Thoracic aorta (tissue), 2 donors: ENCODE measurements at regions not wholly inside any gene's neighbourhood (a gene's known extent, or its start where the extent isn't known, plus 50 kb on each side); places are given as distances from the start of the nearest gene placed in this dataset.

Source experiments
- ATAC-seq: fragments of 150-250 bp; one replicate; pipeline ENCODE4 v1.8.0; 2017; ENCODE audit warnings: low read depth; ENCODE audit not compliant: insufficient number of reproducible peaks, low FRiP score
- DNase-seq: peaks from one replicate; pipeline ENCODE4 v3.0.0-alpha.2; 2020; ENCODE audit warnings: low spot score
- H3K27ac ChIP-seq, 2 donors: fragments of 200-600 bp; sonication (generic); 1 replicate in 1 of 2; 2 replicates in 1 of 2; pipeline ENCODE4 v1.5.1; 2016; ENCODE audit warnings: mild to moderate bottlenecking in 2 of 2, moderate library complexity in 2 of 2
- H3K27me3 ChIP-seq: fragments of 200-600 bp; sonication (generic); replicated peaks from 2 replicates; pipeline ENCODE4 v1.6.0; 2016; ENCODE audit warnings: mild to moderate bottlenecking; ENCODE audit not compliant: insufficient read depth
- H3K36me3 ChIP-seq: fragments of 200-600 bp; sonication (generic); one replicate; pipeline ENCODE4 v1.5.1; 2016
- H3K4me1 ChIP-seq, 2 donors: fragments of 200-600 bp; sonication (generic); 1 replicate in 1 of 2; 2 replicates in 1 of 2; pipeline versions ENCODE4 v1.5.1 to v1.6.0; 2016; ENCODE audit warnings: low read depth in 2 of 2, mild to moderate bottlenecking in 1 of 2; ENCODE audit not compliant: control insufficient read depth in 1 of 2
- H3K4me3 ChIP-seq: fragments of 200-600 bp; sonication (generic); 2 replicates; pipeline ENCODE4 v1.5.1; 2016; ENCODE audit warnings: mild to moderate bottlenecking
- H3K9me3 ChIP-seq: fragments of 200-600 bp; sonication (generic); 2 replicates; pipeline ENCODE4 v1.5.1; 2016
- CTCF ChIP-seq: fragments of 200-600 bp; sonication (generic); IDR thresholded peaks from one replicate; pipeline ENCODE4 v1.5.1; 2019; ENCODE audit warnings: antibody characterized with exemption

DNA sequence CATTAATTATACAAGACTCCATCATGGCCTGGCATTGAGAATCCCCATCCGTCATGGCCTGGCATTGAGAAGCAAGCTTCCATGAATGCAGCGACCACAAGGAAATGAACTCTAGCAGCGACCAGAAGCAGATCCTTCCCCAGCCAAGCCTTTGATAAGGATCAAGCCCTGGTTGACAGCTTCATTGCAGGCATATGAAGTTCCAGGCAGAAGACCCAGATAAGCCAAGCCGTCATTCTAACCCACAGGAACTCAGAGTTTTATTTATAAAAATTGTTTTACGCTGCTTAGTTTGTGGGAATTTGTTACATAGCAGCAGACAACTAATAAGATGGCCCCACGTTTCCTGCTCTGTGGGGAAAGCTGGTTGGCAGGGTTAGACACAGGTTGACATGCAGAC lies 642.3 kb downstream of the GATA3 start:
- TF ChIP-seq CTCF, result no peak

GRCh38 chr10:8700689-8701088 lies 646.2 kb downstream of the GATA3 start:
- Histone ChIP-seq H3K27me3 (no peaks in the 10 kb centered on the region), H3K4me1 (no peaks in the 10 kb centered on the region), H3K4me3 (no peak overlapping the region), H3K36me3 (no peaks in the 10 kb centered on the region), H3K27ac (no peak overlapping the region), H3K9me3 (no peaks in the 10 kb centered on the region)
- no peak for ATAC-seq
- no peak for TF ChIP-seq CTCF
- no peak for DNase-seq

More for the DNA sequence above, 642.3 kb downstream of the GATA3 start:
- Histone ChIP-seq H3K4me3 (no peak overlapping the region), H3K36me3 (no peaks in the 10 kb centered on the region), H3K27me3 (no peaks in the 10 kb centered on the region), H3K27ac (no peak overlapping the region), H3K9me3 (no peaks in the 10 kb centered on the region), H3K4me1 (no peaks in the 10 kb centered on the region)
- no peak for ATAC-seq
- no peak for DNase-seq

- Histone ChIP-seq H3K4me3 (no peak overlapping the region), H3K27ac (no peak overlapping the region), H3K36me3 (no peaks in the 10 kb centered on the region), H3K4me1 (no peaks in the 10 kb centered on the region), H3K27me3 (no peaks in the 10 kb centered on the region), H3K9me3 (no peaks in the 10 kb centered on the region)
- ATAC-seq (no peak), DNase-seq (no peak)
- TF ChIP-seq CTCF, result no peak
Observed at GRCh38 chr10:8702181-8702580, 647.7 kb downstream of the GATA3 start.

- Histone ChIP-seq H3K4me1 (no peaks in the 10 kb centered on the region), H3K27me3 (no peaks in the 10 kb centered on the region), H3K4me3 (no peak overlapping the region), H3K27ac (no peak overlapping the region), H3K36me3 (no peaks in the 10 kb centered on the region), H3K9me3 (no peaks in the 10 kb centered on the region)
- no peak for TF ChIP-seq CTCF
- DNase-seq (no peak), ATAC-seq (no peak)
Observed at GRCh38 chr10:8705415-8705814, 650.9 kb downstream of the GATA3 start.

GRCh38 chr10:8712656-8713055 lies 658.2 kb downstream of the GATA3 start:
- DNase-seq (no peak), ATAC-seq (no peak)
- no peak overlapping the region for H3K27ac ChIP-seq

More at GRCh38 chr10:8712656-8713055, 658.2 kb downstream of the GATA3 start:
- TF ChIP-seq CTCF, result no peak
- H3K27me3 ChIP-seq, result no peaks in the 10 kb centered on the region
- H3K36me3 ChIP-seq, result no peaks in the 10 kb centered on the region
- no peaks in the 10 kb centered on the region for H3K9me3 ChIP-seq
- H3K4me3 ChIP-seq, result no peak overlapping the region
- H3K4me1 ChIP-seq, result no peaks in the 10 kb centered on the region
